ENCODE measurements at regions not wholly inside any gene's neighbourhood (a gene's known extent, or its start where the extent isn't known, plus 50 kb on each side); places are given as distances from the start of the nearest gene placed in this dataset.

DNA sequence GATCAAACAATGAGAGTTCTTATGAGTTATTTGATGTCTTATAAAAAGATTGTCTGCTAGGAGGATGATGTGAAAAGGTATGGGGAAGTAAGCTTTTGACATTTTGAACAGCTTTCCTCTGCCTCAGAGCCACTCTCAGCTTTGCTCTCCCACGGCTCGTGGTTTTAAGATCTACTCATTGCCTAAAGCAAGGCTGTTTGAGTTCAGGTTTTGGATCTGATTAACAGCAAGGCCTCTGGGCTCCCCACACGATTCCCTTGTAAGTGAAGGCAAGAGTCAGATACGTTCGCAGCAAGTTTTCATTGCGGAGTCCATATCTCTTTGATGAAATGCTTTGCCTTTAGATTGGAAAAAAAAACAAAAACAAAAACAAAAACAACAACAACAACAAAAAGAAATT lies 515.0 kb upstream of the SALL1 start:
- no TSS peak for BruUV-seq (replicated peaks)
- ATAC-seq (no peak), DNase-seq (ENCODE audit: low read depth, low spot score) (no peak)
- Histone ChIP-seq H3K4me1 (ENCODE audit: control insufficient read depth in 1 of 2, insufficient read depth in 2 of 2, low read length in 2 of 2) (no peaks in the 10 kb centered on the region), H3K27ac (ENCODE audit: low read depth, low read length) (no peak overlapping the region), H3K79me2 (ENCODE audit: insufficient read depth, low read length) (no peaks in the 10 kb centered on the region), H4K20me1 (ENCODE audit: insufficient read depth) (no peaks in the 10 kb centered on the region), H3K9me2 (ENCODE audit: insufficient read depth) (no peaks in the 10 kb centered on the region), H3K36me3 (ENCODE audit: control insufficient read depth in 1 of 2, insufficient read depth in 2 of 2, low read length in 2 of 2) (no peaks in the 10 kb centered on the region), H2AFZ (ENCODE audit: low read depth, low read length, poor library complexity, severe bottlenecking) (no peak overlapping the region), H3K9ac (ENCODE audit: low read length) (no peak overlapping the region), H3K4me2 (ENCODE audit: low read length) (no peak overlapping the region), H3K9me3 (ENCODE audit: control insufficient read depth in 1 of 2, insufficient read depth in 1 of 2, low read depth in 1 of 2, low read length in 2 of 2) (peaks cover 9 to 37% of the 10 kb centered on the region in 2 experiments; a peak in 2 of 4 replicates), H3K4me3 (replicated peaks in 1 of 2; ENCODE audit: low read depth in 1 of 2, low read length in 2 of 2) (no peak overlapping the region), H3K27me3 (ENCODE audit: insufficient read depth, low read length) (no peaks in the 10 kb centered on the region)
- ChIA-PET RAD21 (ENCODE audit: low non-redundant PET in 1 of 2, low total read pairs in 2 of 2, uncharacterized antibody in 2 of 2, unreplicated experiment in 2 of 2) (no interaction called here), POLR2A (no interaction called here), CTCF (no interaction called here)
- no peak for TF ChIP-seq RAD21 (IDR thresholded peaks at IDR 0.05; ENCODE audit: low read depth)
- TF ChIP-seq ELF1 (IDR thresholded peaks at IDR 0.05; ENCODE audit: borderline replicate concordance, low read depth) = no peak
- TF ChIP-seq SIN3A (IDR thresholded peaks at IDR 0.05; ENCODE audit: low read depth) = no peak
- TF ChIP-seq, protein P1, sequence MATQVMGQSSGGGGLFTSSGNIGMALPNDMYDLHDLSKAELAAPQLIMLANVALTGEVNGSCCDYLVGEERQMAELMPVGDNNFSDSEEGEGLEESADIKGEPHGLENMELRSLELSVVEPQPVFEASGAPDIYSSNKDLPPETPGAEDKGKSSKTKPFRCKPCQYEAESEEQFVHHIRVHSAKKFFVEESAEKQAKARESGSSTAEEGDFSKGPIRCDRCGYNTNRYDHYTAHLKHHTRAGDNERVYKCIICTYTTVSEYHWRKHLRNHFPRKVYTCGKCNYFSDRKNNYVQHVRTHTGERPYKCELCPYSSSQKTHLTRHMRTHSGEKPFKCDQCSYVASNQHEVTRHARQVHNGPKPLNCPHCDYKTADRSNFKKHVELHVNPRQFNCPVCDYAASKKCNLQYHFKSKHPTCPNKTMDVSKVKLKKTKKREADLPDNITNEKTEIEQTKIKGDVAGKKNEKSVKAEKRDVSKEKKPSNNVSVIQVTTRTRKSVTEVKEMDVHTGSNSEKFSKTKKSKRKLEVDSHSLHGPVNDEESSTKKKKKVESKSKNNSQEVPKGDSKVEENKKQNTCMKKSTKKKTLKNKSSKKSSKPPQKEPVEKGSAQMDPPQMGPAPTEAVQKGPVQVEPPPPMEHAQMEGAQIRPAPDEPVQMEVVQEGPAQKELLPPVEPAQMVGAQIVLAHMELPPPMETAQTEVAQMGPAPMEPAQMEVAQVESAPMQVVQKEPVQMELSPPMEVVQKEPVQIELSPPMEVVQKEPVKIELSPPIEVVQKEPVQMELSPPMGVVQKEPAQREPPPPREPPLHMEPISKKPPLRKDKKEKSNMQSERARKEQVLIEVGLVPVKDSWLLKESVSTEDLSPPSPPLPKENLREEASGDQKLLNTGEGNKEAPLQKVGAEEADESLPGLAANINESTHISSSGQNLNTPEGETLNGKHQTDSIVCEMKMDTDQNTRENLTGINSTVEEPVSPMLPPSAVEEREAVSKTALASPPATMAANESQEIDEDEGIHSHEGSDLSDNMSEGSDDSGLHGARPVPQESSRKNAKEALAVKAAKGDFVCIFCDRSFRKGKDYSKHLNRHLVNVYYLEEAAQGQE (IDR thresholded peaks at IDR 0.05; ENCODE audit: low read depth) = no peak
- no peak for TF ChIP-seq FOSL1 (IDR thresholded peaks at IDR 0.05; ENCODE audit: low read depth)
- TF ChIP-seq CBX3 (IDR thresholded peaks at IDR 0.05; ENCODE audit: low read depth) = no peak
- intact Hi-C loops (cut with micrococcal nuclease) = no loop called here

DNA sequence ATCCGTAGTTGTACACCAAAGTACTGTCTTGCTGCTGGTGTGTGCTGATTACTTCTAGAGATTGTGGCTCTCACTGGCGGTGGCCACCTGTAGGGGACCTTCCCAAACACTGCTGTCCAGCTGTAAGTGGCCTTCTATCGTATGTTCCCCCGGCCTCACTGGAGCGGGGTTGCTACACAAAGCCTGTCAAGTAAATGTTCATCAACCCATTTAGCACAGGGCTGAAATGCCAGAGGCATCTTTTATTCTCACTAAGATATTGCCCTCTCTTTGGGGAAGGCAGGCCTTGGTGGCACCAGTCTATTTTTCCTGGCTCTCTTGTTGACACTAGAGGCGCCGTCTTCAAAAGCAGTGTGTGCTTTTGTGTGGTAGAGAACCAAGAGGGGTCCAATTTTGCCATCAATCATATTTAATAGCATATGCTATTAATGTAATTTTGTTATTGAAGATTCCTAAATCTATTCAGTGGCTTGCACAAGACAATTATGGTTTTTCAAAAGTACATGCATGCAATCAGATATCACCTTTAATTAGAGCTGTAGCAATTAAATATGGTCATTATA lies 514.4 kb upstream of the SALL1 start:
- H3K4me1 ChIP-seq (ENCODE audit: control insufficient read depth in 1 of 2, insufficient read depth in 2 of 2, low read length in 2 of 2) = no peaks in the 10 kb centered on the region
- H3K4me3 ChIP-seq (replicated peaks in 1 of 2; ENCODE audit: low read depth in 1 of 2, low read length in 2 of 2) = no peak overlapping the region
- BruUV-seq (replicated peaks) = no TSS peak
- H3K79me2 ChIP-seq (ENCODE audit: insufficient read depth, low read length) = no peaks in the 10 kb centered on the region
- H3K36me3 ChIP-seq (ENCODE audit: control insufficient read depth in 1 of 2, insufficient read depth in 2 of 2, low read length in 2 of 2) = no peaks in the 10 kb centered on the region
- no peak overlapping the region for H3K27ac ChIP-seq (ENCODE audit: low read depth, low read length)
- CTCF ChIA-PET = no interaction called here
- TF ChIP-seq EZH2phosphoT487 (IDR thresholded peaks at IDR 0.05; ENCODE audit: borderline replicate concordance) (no peak), ZNF274 (IDR thresholded peaks at IDR 0.05; ENCODE audit: low read depth, low read length) (no peak), POLR2A (IDR thresholded peaks at IDR 0.05; ENCODE audit: borderline replicate concordance, extremely low read depth, insufficient read depth, insufficient read length) (no peak), SRF (IDR thresholded peaks at IDR 0.05; ENCODE audit: low read depth) (no peak)
- TF ChIP-seq, protein P2, sequence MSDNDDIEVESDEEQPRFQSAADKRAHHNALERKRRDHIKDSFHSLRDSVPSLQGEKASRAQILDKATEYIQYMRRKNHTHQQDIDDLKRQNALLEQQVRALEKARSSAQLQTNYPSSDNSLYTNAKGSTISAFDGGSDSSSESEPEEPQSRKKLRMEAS (IDR thresholded peaks at IDR 0.05) = no peak
- TF ChIP-seq, protein P3, sequence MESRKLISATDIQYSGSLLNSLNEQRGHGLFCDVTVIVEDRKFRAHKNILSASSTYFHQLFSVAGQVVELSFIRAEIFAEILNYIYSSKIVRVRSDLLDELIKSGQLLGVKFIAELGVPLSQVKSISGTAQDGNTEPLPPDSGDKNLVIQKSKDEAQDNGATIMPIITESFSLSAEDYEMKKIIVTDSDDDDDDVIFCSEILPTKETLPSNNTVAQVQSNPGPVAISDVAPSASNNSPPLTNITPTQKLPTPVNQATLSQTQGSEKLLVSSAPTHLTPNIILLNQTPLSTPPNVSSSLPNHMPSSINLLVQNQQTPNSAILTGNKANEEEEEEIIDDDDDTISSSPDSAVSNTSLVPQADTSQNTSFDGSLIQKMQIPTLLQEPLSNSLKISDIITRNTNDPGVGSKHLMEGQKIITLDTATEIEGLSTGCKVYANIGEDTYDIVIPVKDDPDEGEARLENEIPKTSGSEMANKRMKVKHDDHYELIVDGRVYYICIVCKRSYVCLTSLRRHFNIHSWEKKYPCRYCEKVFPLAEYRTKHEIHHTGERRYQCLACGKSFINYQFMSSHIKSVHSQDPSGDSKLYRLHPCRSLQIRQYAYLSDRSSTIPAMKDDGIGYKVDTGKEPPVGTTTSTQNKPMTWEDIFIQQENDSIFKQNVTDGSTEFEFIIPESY (IDR thresholded peaks at IDR 0.05; ENCODE audit: extremely low read depth, insufficient replicate concordance, low read length) = no peak
- TF ChIP-seq, protein P4, sequence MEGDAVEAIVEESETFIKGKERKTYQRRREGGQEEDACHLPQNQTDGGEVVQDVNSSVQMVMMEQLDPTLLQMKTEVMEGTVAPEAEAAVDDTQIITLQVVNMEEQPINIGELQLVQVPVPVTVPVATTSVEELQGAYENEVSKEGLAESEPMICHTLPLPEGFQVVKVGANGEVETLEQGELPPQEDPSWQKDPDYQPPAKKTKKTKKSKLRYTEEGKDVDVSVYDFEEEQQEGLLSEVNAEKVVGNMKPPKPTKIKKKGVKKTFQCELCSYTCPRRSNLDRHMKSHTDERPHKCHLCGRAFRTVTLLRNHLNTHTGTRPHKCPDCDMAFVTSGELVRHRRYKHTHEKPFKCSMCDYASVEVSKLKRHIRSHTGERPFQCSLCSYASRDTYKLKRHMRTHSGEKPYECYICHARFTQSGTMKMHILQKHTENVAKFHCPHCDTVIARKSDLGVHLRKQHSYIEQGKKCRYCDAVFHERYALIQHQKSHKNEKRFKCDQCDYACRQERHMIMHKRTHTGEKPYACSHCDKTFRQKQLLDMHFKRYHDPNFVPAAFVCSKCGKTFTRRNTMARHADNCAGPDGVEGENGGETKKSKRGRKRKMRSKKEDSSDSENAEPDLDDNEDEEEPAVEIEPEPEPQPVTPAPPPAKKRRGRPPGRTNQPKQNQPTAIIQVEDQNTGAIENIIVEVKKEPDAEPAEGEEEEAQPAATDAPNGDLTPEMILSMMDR (IDR thresholded peaks at IDR 0.05 in 2 of 3, conservative IDR thresholded peaks at IDR 0.05 in 1 of 3; ENCODE audit: borderline replicate concordance in 1 of 3, insufficient read depth in 1 of 3, low read depth in 2 of 3, low read length in 2 of 3) = no peak
- H3K9me2 ChIP-seq (ENCODE audit: insufficient read depth) = no peaks in the 10 kb centered on the region
- intact Hi-C loops (cut with micrococcal nuclease) = no loop called here
- H4K20me1 ChIP-seq (ENCODE audit: insufficient read depth) = no peaks in the 10 kb centered on the region
- POLR2A ChIA-PET = no interaction called here
- H3K27me3 ChIP-seq (ENCODE audit: insufficient read depth, low read length) = no peaks in the 10 kb centered on the region
- DNase-seq (ENCODE audit: low read depth, low spot score) = no peak
- no peak for ATAC-seq
- RAD21 ChIA-PET (ENCODE audit: low non-redundant PET in 1 of 2, low total read pairs in 2 of 2, uncharacterized antibody in 2 of 2, unreplicated experiment in 2 of 2) = no interaction called here
- H3K4me2 ChIP-seq (ENCODE audit: low read length) = no peak overlapping the region
- no peak overlapping the region for H2AFZ ChIP-seq (ENCODE audit: low read depth, low read length, poor library complexity, severe bottlenecking)
- peaks cover 9 to 36% of the 10 kb centered on the region in 2 experiments; a peak in 2 of 4 replicates for H3K9me3 ChIP-seq (ENCODE audit: control insufficient read depth in 1 of 2, insufficient read depth in 1 of 2, low read depth in 1 of 2, low read length in 2 of 2)
- no peak overlapping the region for H3K9ac ChIP-seq (ENCODE audit: low read length)
